GM18502 (cell line): ENCODE measurements at regions not wholly inside any gene's neighbourhood (a gene's known extent, or its start where the extent isn't known, plus 50 kb on each side); places are given as distances from the start of the nearest gene placed in this dataset.

ENCODE experiments used
- ATAC-seq: cut with Tn5 transposase; IDR thresholded peaks from one replicate; pipeline ENCODE4 v1.9.1; 2021; ENCODE audit warnings: mild to moderate bottlenecking; ENCODE audit not compliant: unreplicated experiment, poor library complexity

DNA sequence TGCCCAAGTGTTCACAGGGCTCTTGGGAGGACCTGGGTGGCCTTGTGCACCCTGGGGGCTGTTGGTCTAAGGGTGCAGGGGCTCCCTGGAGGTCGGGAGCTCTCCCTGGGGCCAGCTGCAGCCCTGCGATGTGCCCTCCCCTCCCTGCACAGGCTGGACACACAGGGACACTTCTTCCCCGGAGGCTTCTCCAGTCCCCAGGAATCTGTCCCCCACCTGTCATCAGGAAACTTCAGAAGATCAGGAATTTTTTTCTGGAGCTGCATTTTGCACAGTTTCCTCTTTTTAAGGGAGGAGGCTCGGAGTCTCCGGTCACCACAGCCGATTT, 66.9 kb upstream of the BHLHE23 start:
- no peak for ATAC-seq

DNA sequence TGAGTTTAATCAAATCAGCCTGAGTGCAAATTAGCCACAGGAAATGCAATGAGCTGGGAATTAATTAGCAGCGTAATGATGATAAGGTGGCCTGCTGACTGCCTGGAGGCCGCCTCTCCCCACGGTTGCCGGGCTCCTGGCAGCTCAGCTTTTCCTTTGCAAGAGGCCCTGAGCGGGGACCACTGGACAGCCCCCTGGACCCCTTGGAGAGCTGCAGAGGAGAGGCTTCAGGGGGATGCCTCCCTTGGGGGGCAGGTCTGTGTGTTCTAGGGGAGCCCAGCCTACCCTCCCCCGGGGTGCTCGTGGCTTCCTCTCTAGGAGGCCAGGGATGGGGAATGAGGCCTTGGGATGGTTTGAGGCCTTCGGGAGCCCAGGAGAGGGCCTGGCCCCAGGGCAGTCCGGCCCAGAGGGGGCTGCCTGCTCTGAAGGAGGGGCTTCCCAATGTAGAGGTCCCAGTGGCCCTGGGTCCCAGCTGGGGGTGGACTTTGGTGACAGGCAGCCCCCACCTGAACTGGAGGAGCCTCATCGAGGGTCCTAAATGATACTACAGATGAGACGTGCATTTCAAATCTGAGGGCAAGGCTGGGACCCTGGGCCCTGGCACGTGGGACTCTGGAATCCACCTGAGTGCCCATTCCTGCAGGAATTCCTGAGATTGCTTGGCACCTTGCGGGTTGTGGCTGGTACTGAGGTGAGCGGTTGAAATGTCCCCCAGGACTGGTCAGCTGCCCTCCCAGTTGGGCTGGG, 66.4 kb upstream of the BHLHE23 start:
- no peak for ATAC-seq

DNA sequence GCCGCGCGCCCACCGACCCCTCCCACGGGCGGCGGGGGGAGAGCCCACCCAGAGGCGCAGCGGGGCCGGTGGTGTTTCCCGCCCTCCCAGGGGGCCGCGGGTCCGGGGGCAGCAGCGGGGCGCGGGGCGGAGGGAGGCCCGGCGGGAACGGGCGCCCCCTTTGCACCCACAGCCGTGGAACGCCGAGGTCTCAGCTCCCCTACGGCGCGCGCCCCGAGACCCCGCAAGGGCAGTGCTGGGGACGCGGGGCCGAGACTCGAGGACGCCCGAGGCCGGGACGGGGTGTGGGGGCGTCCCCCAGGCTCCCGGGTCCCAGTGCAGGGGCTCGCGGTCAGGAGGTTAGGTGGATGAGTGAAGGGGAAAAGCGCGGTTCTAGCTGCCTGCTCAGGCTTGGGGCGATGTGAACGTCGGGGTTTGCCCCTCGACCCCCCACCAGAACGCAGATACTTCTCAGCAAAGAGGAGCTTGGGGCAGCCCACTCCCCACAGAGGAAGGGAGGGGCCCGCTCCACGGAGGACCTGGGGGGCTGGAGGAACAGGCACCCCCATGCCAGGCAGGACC, 65.5 kb upstream of the BHLHE23 start:
- no peak for ATAC-seq

DNA sequence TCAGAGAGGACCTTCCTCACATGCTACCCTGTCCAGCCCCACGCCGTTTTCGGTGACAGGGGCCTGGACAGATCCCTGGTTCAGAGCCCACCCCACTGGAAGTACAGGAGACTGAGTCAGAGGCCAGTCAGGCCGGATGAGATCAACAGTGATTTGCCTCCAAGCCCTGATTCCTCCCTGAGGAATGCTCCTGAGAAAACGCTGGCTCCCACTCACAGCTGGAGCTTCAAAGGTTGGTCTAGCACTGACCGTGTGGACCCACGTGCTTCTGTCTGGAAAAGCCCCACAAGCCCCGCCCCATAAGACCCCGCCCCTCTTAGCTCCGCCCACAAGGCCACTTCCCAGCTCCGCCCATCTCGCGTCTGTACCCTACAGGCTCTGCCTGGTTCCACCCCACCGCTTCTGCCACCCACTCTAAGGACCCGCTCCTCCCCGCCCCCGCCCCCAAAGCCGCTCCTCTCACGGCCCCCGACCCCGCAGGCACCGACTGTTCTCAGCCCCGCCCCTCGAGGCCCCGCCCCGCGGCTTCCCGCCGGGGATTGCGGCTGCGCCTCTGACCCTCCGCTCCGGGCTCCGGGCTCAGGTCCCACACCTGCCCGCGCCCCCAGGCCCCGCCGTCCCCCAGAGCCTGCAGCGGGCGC, 64.9 kb upstream of the BHLHE23 start:
- ATAC-seq, result no peak

DNA sequence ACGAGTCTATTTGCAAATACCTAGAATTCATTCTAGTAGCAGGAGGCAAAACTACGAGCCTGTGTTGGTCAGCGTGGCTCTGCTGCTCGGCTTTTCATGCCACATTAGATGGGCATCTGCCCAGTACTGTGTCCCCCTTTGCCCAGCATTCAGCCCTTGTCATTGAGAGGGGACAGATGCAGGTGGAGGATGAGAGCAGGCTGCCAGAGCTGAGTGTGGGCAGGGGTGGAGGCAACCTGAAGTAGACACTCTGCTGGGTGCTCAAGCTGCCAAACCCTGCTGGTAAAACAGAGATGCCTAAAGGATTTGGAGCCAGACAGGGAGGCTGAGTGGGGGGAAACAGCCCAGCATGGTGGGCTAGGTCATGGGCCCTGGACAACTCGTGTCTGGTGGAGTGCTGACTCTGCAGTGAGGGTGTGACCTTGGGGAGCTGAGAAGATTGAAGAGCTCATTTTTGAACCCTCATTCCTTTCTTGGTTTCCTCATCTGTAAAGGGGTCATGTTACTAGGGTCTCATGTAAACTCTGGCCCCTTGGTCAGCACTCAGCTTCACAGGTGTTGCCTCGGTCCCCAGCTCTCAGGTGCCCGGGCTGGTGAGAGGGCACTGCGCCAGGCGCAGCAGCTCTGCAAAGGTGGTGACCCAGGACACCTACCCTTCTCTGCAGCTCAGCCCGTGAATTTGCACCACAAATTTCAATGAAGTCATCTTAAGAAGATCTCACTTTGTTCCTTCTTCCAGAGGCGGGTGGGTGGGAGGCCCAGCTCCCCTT, 64.2 kb upstream of the BHLHE23 start:
- no peak for ATAC-seq

DNA sequence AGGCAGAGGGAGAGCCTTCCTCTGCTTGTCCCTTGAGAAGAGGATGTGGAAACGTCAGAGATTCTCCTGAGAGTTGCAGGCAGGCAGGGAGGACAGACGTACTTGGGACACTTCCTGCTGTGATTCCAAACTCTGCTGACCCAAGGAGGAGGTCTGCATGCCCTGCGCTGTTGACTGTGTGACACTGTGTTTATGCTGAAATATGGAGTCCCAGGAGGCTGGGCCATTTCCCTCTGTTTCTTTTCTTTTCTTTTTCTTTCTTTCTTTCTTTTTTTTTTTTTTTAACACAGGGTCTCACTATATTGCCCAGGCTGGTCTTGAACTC, 63.5 kb upstream of the BHLHE23 start:
- no peak for ATAC-seq

DNA sequence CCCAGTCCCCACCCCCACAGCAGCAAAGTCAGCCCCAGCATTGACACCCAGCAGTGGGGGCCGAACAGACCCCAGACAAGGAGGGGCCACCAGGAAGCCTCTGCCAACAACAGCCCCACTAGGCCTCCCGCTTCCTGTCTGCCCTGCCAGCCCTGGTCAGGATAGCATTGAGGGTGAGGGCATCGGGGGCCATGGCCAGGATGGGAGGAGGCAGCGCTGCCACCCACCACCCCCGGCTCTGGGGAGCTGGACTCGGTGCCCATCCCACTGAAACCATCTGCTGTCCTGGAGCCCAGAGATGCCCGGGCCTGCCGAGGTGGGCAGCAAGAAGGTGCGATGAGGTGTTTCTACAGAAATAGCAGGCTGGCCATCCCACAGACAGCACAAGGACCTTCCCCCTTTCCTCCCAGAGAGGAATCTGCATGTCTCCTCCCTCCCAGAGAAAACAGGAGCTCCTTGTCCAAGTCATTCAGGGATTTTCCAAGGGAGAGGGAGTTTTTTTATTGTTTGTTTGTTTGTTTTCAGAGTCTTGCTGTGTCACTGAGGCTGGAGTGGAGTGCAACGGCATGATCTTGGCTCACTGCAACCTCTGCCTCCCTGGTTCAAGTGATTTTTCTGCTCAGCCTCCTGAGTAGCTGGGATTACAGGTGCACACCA, 62.1 kb upstream of the BHLHE23 start:
- no peak for ATAC-seq

DNA sequence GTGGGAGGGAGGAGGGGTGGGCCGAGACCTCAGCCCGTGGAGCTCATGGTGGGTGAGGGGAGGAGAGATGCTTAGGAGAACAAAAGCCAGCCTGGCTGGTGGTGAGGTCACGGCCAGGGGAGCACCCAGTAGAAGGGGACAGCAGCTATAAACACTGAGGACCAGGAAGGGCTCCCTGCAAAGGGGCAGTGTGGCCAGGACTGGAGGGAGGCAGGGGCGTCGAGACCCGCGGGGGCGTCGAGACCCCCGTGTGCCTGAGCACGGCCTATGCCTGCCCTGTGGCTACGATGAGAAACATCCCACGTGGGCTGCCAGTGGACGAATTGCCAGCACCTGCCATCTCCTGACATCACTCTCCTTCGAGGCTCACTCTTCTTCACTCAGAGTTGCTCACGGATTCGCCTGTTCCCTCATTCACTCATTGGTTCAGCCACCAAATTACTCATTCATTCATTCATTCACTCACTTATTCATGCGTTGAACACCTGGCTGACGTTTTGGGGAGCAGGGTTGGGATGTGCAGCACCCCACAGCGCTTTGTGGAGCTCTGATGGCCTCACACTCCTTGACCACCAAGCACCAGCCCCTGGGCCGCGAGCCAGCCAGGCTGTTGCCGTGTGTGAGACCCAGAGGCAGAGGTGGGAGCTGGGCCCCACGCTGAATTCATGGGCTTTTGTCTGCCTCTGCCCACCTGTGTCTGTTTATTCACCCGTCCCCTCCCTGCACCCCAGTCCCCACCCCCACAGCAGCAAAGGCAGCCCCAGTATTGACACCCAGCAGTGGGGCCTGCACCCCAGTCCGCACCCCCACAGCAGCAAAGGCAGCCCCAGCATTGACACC, 61.2 kb upstream of the BHLHE23 start:
- ATAC-seq, result no peak

DNA sequence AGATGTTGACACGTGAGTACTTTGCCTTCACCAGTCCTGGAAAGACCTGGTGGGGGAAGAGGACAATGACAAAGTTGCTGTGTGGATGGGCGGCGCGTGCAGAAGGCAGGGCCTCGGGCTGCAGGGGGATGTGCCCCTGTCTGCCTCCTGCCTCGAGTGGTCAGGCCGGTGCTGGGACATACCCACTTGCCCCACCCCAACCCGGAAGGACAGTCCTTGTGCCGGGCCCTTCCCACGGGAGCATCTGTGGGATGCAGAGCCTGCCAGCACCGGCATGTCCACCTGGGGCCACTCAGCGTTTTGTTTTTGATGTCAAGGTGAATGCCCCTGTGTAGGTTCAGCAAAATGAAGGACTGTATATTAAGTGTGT, 60.5 kb upstream of the BHLHE23 start:
- no peak for ATAC-seq

DNA sequence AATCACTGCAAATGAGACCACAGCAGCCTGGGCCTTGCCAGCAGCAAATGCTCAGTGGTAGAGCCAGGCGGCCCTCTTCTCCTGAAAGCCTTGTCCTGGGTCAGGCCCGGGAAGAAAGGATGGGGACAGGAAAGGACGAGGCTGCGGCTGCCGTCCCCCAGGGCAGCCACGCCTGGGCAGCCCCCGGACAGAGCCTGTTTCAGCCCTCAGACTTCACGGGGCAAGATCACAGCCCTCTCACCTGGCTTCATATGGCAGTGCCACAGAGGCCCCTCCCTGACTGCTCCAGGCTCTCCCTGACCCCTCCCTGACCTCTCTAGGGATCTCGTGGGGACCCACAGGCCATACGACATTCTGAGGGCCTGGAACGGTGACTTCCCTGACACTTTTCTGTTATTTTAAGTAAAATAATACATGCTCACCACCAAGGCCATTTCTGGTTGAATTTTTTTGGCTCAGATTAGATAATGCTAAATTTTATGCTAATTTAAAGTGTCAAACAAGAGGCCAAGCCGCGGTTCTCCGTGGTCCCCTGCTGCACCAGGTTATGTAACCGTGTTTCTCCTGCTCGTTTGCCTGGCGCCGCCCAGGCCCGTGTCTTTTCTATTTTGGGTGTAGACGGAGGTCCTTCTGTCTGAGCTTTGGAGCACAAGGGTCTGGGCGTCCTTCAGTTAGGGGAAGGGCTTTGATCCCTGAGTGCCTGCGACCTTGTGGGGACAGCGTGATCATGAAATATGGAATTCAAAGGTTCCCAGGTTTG, 59.9 kb upstream of the BHLHE23 start:
- no peak for ATAC-seq

DNA sequence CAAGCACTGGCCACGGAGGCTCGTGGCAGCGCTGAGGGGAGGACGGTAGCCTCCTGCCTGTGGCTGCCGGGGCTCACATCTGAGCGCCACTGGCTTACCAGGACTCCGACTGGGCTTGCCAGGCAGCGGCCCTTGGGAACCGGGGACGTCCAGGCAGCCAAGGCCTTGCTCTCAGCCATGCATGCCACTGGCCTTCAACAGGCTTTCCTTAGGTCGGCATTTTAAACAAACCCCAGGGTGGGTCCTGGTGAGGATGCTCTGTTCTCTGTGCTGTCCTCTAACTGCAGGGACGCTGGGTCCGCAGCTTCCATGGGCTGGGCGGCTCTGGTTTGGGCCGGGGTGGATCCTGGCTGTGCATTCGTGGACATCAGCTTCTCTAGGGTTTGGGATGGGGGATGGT, 59.1 kb upstream of the BHLHE23 start:
- no peak for ATAC-seq

DNA sequence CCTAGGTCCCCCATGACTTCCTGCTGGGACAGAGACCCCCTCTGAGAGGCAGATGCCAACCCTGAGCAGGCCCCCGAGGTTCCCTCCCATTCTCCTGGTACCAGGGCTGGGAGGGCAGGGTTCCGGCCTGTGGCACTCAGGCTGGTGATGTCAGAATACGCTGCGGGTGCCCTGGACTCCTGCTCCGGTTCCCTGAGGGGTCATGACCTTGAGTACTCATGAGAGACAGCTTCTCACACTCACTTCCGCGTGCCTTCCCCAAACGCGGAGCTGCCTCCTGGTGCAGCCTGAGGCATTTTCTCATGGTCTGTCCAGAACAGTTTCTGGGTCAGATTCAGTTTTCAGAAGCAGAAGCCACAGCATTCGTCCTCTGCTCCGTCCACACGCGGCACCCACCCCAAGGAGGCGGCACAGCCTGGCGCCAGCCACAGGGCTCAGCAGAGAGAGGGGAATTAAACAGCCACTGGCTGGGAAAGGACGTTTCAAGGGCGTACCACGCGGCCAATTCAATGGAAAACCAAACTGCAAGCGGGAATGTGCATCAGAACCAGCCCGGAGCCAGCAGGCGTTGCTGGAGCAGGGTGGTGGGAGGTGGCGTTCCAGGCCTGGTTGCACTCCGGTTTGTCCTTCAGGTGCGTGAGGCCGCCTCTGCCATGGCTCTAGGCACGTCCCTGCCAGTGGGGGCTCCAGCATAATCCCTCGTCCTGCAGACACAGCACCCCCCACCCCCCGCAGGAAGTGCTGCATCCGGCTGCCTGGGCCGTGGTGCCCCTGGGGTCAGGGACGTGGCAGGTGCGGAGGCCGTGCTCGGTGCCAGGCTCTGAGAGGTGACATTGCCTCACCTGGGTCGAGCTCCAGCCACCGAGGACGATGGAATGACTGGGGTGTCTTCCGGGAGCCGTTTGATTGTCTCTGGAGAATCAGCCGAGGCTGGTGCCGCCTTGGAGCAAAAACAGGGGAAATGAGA, 58.3 kb upstream of the BHLHE23 start:
- ATAC-seq, result no peak

DNA sequence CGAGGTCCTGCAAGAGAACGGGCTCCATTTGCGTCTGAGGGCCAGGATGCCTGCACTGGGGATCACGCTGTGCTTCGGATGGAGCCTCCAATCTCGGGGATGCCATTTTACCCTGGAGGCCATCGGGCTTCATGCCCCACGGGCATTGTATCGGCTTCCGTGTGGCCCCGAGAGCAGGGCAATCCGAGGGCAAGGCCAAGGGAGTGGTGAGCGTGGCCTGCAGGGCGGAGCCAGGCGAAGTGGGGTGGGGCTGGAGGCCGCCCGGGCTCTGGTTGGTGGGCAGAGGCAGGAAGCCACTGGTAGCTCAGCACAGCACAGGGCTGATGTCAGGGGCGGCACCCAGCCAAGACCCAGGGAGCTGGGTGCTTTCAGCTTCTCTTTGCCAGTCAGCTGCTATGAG, 57.5 kb upstream of the BHLHE23 start:
- ATAC-seq, result no peak

DNA sequence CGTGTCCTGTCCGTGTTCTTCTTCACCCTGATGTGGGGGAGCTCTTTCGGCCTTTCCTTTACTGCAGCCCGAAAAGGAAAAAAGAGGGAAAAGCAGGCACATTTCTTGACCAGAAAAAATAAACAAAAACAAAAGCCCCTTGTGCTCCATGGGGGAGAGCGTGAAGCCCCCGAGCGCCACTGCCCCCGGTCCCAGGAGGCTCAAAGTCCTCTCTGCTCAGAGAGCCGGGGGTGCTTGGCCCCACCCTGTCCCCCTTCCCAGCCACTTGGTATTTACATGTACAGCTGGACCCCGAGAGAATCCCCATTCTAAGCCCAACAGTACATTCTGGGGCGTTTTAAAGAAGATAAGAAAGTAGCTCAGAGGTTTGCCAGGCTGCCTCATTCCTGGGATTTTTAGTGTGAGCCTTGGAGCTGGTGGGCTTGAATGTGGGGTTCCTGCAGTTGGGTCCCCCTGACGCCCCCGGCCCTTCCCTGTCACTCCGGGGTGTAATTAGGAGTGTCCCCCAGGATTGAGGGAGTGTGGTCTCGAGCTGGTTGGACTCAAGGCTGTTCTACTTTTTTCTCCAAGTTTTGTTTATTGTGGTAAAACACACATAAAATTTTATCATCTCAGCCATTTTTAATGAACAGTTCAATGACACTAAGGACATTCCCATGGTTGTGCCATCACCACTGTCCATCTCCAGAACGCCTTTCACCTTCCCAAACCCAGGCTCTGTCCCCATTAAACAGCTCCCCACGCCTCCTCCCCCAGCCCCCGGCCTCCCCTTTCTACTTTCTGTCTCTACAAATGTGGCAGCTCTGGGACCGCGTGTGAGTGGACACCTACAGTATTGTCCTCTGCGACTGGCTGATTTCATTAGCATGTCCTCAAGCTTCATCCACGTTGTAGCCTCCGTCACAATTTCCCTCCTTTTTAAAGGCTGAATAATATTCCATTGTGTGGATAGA, 55.7 kb upstream of the BHLHE23 start:
- no peak for ATAC-seq

DNA sequence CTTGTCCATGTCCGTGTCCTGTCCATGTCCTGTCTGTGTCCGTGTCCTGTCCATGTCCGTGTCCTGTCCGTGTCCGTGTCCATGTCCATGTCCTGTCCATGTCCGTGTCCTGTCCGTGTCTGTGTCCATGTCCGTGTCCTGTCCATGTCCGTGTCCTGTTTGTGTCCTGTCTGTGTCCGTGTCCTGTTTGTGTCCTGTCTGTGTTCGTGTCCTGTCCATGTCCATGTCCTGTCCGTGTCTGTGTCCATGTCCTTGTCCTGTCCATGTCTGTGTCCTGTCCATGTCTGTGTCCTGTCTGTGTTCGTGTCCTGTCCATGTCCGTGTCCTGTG, 55.0 kb upstream of the BHLHE23 start:
- no peak for ATAC-seq

DNA sequence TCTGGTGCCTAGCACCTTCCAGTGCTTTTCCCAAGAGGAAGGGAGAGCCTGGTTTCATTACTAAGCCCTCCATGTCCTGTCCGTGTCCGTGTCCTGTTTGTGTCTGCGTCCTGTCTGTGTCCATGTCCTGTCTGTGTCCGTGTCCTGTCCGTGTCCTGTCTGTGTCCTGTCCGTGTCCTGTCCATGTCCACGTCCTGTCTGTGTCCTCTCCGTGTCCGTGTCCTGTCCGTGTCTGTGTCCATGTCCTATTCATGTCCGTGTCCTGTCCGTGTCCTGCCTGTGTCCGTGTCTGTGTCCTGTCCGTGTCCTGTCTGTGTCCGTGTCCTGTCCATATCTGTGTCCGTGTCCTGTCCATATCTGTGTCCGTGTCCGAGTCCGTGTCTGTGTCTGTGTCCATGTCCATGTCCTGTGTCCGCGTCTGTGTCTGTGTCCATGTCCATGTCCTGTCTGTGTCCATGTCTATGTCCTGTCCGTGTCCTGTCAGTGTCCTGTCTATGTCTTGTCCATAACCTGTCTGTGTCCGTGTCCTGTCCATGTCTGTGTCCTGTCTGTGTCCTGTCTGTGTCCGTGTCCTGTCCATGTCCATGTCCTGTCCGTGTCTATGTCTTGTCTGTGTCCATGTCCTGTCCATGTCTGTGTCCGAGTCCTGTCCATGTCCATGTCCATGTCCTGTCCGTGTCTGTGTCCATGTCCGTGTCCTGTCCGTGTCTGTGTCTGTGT, 54.4 kb upstream of the BHLHE23 start:
- ATAC-seq, result no peak
